Memory B cell (primary cell): ENCODE measurements at regions not wholly inside any gene's neighbourhood (a gene's known extent, or its start where the extent isn't known, plus 50 kb on each side); places are given as distances from the start of the nearest gene placed in this dataset.

Source experiments
- ATAC-seq: fragments of 150-1000 bp; cut with Tn5 transposase; 2 replicates; pipeline ENCODE4 v1.10.0; 2021; ENCODE audit warnings: low read depth, mild to moderate bottlenecking, moderate library complexity
- DNase-seq, 2 donors: peaks; one replicate each; pipeline ENCODE4 v3.0.0; 2022; ENCODE audit warnings: low spot score in 2 of 2
- H3K27ac Mint-ChIP-seq: one replicate; pipeline ENCODE4 v1.8.0; 2022; ENCODE audit warnings: mild to moderate bottlenecking, moderate library complexity, mixed read lengths
- H3K27me3 Mint-ChIP-seq: one replicate; pipeline ENCODE4 v1.8.0; 2022; ENCODE audit warnings: mixed read lengths
- H3K36me3 Mint-ChIP-seq: one replicate; pipeline ENCODE4 v1.8.0; 2022; ENCODE audit warnings: mild to moderate bottlenecking, mixed read lengths
- H3K4me1 Mint-ChIP-seq: one replicate; pipeline ENCODE4 v1.8.0; 2022; ENCODE audit warnings: mixed read lengths
- H3K4me3 Mint-ChIP-seq: one replicate; pipeline ENCODE4 v1.8.0; 2022; ENCODE audit warnings: mild to moderate bottlenecking, moderate library complexity, mixed read lengths
- H3K9me3 Mint-ChIP-seq: one replicate; pipeline ENCODE4 v1.8.0; 2022; ENCODE audit warnings: mixed read lengths

- Mint-ChIP-seq H3K9me3 (no peaks in the 10 kb centered on the region), H3K27ac (no peak overlapping the region), H3K4me1 (peaks cover 12% of the 10 kb centered on the region), H3K4me3 (no peak overlapping the region), H3K27me3 (peaks cover 3% of the 10 kb centered on the region), H3K36me3 (no peaks in the 10 kb centered on the region)
- no peak for ATAC-seq
- no peak for DNase-seq
Measured at GRCh38 chr11:116422556-116422955, 350.2 kb downstream of the BUD13 start.

GRCh38 chr11:116421529-116422185, 351.1 kb downstream of the BUD13 start:
- Mint-ChIP-seq H3K36me3 (no peaks in the 10 kb centered on the region), H3K9me3 (no peaks in the 10 kb centered on the region), H3K27me3 (peaks cover 2% of the 10 kb centered on the region), H3K4me1 (peaks cover 16% of the 10 kb centered on the region), H3K27ac (peak overlapping the region; percentile 12), H3K4me3 (no peak overlapping the region)
- ATAC-seq (no peak), DNase-seq (no peak)

- no peaks in the 10 kb centered on the region for H3K36me3 Mint-ChIP-seq
- no peak for ATAC-seq
- peaks cover 16% of the 10 kb centered on the region for H3K4me1 Mint-ChIP-seq
- H3K27me3 Mint-ChIP-seq, result peaks cover 3% of the 10 kb centered on the region
- DNase-seq, result no peak
- no peaks in the 10 kb centered on the region for H3K9me3 Mint-ChIP-seq
- H3K4me3 Mint-ChIP-seq, result no peak overlapping the region
- H3K27ac Mint-ChIP-seq, result no peak overlapping the region
Measured at GRCh38 chr11:116420770-116421528, 351.8 kb downstream of the BUD13 start.

GRCh38 chr11:116420030-116420429, 352.8 kb downstream of the BUD13 start:
- H3K4me1 Mint-ChIP-seq, result peaks cover 16% of the 10 kb centered on the region
- DNase-seq (no peak), ATAC-seq (no peak)
- H3K9me3 Mint-ChIP-seq, result no peaks in the 10 kb centered on the region
- H3K27ac Mint-ChIP-seq, result no peak overlapping the region
- H3K27me3 Mint-ChIP-seq, result peaks cover 3% of the 10 kb centered on the region
- no peaks in the 10 kb centered on the region for H3K36me3 Mint-ChIP-seq
- H3K4me3 Mint-ChIP-seq, result no peak overlapping the region

GRCh38 chr11:116418388-116419041, 354.3 kb downstream of the BUD13 start:
- Mint-ChIP-seq H3K27ac (no peak overlapping the region), H3K4me1 (peaks cover 16% of the 10 kb centered on the region), H3K9me3 (no peaks in the 10 kb centered on the region), H3K4me3 (no peak overlapping the region), H3K27me3 (peaks cover 3% of the 10 kb centered on the region), H3K36me3 (no peaks in the 10 kb centered on the region)
- no peak for DNase-seq
- no peak for ATAC-seq

GRCh38 chr11:116416852-116417251, 355.9 kb downstream of the BUD13 start:
- ATAC-seq (no peak), DNase-seq (no peak)
- no peak overlapping the region for H3K4me3 Mint-ChIP-seq
- peaks cover 11% of the 10 kb centered on the region for H3K4me1 Mint-ChIP-seq
- peaks cover 3% of the 10 kb centered on the region for H3K27me3 Mint-ChIP-seq
- H3K36me3 Mint-ChIP-seq, result no peaks in the 10 kb centered on the region
- H3K9me3 Mint-ChIP-seq, result no peaks in the 10 kb centered on the region
- H3K27ac Mint-ChIP-seq, result no peak overlapping the region

- ATAC-seq (no peak), DNase-seq (no peak)
- H3K36me3 Mint-ChIP-seq, result no peaks in the 10 kb centered on the region
- no peak overlapping the region for H3K4me3 Mint-ChIP-seq
- H3K27me3 Mint-ChIP-seq, result peaks cover 3% of the 10 kb centered on the region
- H3K9me3 Mint-ChIP-seq, result no peaks in the 10 kb centered on the region
- peak overlapping the region; percentile 53 for H3K27ac Mint-ChIP-seq
- peaks cover 8% of the 10 kb centered on the region for H3K4me1 Mint-ChIP-seq
Measured at GRCh38 chr11:116415095-116415494, 357.7 kb downstream of the BUD13 start.

- DNase-seq (no peak), ATAC-seq (no peak)
- Mint-ChIP-seq H3K9me3 (no peaks in the 10 kb centered on the region), H3K4me3 (no peak overlapping the region), H3K27me3 (peaks cover 3% of the 10 kb centered on the region), H3K4me1 (peaks cover 8% of the 10 kb centered on the region), H3K36me3 (no peaks in the 10 kb centered on the region), H3K27ac (peak overlapping the region; percentile 53)
Measured at GRCh38 chr11:116414357-116414880, 358.4 kb downstream of the BUD13 start.

- no peak for ATAC-seq
- Mint-ChIP-seq H3K9me3 (no peaks in the 10 kb centered on the region), H3K36me3 (no peaks in the 10 kb centered on the region), H3K4me3 (no peak overlapping the region), H3K27me3 (peaks cover 3% of the 10 kb centered on the region), H3K4me1 (peaks cover 8% of the 10 kb centered on the region), H3K27ac (no peak overlapping the region)
- DNase-seq, result no peak
Measured at GRCh38 chr11:116413301-116414242, 359.2 kb downstream of the BUD13 start.

GRCh38 chr11:116412118-116412889, 360.5 kb downstream of the BUD13 start:
- Mint-ChIP-seq H3K36me3 (no peaks in the 10 kb centered on the region), H3K4me1 (peaks cover 2% of the 10 kb centered on the region), H3K27me3 (peaks cover 1% of the 10 kb centered on the region), H3K4me3 (no peak overlapping the region), H3K9me3 (no peaks in the 10 kb centered on the region), H3K27ac (no peak overlapping the region)
- DNase-seq (no peak), ATAC-seq (no peak)

- no peaks in the 10 kb centered on the region for H3K27me3 Mint-ChIP-seq
- no peaks in the 10 kb centered on the region for H3K9me3 Mint-ChIP-seq
- H3K4me3 Mint-ChIP-seq, result no peak overlapping the region
- H3K27ac Mint-ChIP-seq, result no peak overlapping the region
- no peaks in the 10 kb centered on the region for H3K36me3 Mint-ChIP-seq
- DNase-seq (no peak), ATAC-seq (no peak)
- H3K4me1 Mint-ChIP-seq, result peaks cover 2% of the 10 kb centered on the region
Measured at GRCh38 chr11:116409238-116409637, 363.5 kb downstream of the BUD13 start.

GRCh38 chr11:116406042-116406441, 366.7 kb downstream of the BUD13 start:
- ATAC-seq (no peak), DNase-seq (no peak)
- Mint-ChIP-seq H3K27ac (no peak overlapping the region), H3K27me3 (no peaks in the 10 kb centered on the region), H3K9me3 (no peaks in the 10 kb centered on the region), H3K36me3 (no peaks in the 10 kb centered on the region), H3K4me3 (no peak overlapping the region), H3K4me1 (peaks cover 2% of the 10 kb centered on the region)

GRCh38 chr11:116404462-116404798, 368.4 kb downstream of the BUD13 start:
- Mint-ChIP-seq H3K9me3 (no peaks in the 10 kb centered on the region), H3K27me3 (no peaks in the 10 kb centered on the region), H3K27ac (peak overlapping the region; percentile 32), H3K4me3 (no peak overlapping the region), H3K36me3 (no peaks in the 10 kb centered on the region), H3K4me1 (peaks cover 2% of the 10 kb centered on the region)
- ATAC-seq (no peak), DNase-seq (no peak)
